B cell (primary cell): ENCODE measurements at regions not wholly inside any gene's neighbourhood (a gene's known extent, or its start where the extent isn't known, plus 50 kb on each side); places are given as distances from the start of the nearest gene placed in this dataset.

Experiments used
- ATAC-seq: fragments of 200-7000 bp; cut with Tn5 transposase; one replicate; pipeline ENCODE4 v1.10.0; 2021; ENCODE audit warnings: low read depth, mild to moderate bottlenecking, moderate number of reproducible peaks, moderate library complexity
- CTCF ChIA-PET: fragments of 350-600 bp; sonication (Branson Sonifier 250); formaldehyde crosslinking; loops from one replicate; lab custom pipeline; 2021; ENCODE audit warnings: antibody characterized with exemption, inconsistent platforms; lab: Charles Lee
- POLR2A ChIA-PET: fragments of 350-600 bp; sonication (Branson Sonifier 250); formaldehyde crosslinking; loops from one replicate; lab custom pipeline; 2021; ENCODE audit warnings: antibody characterized with exemption; lab: Charles Lee
- DNase-seq: peaks from one replicate; pipeline ENCODE4 v3.0.0; 2013
- H2AFZ ChIP-seq: 2 replicates; pipeline ENCODE4 v1.6.1; 2012; ENCODE audit warnings: mild to moderate bottlenecking, low read depth, low read length; ENCODE audit not compliant: insufficient read depth, poor library complexity, severe bottlenecking
- H3K27ac ChIP-seq, 2 donors: 1 replicate in 1 of 2; 2 replicates in 1 of 2; pipeline ENCODE4 v1.5.1; 2012 to 2013; ENCODE audit warnings: low read length in 2 of 2, mild to moderate bottlenecking in 2 of 2, moderate library complexity in 1 of 2
- H3K27me3 ChIP-seq, 4 experiments: fragments of 200-600 bp in 1 of 4; sonication (generic) in 1 of 4; replicated peaks in 1 of 4; 1 replicate in 2 of 4; 2 replicates in 2 of 4; pipeline versions ENCODE4 v1.6.1 to v1.7.0; 2013 to 2016; ENCODE audit warnings: low read length in 3 of 4, mild to moderate bottlenecking in 2 of 4, mixed read lengths in 1 of 4, moderate library complexity in 1 of 4; ENCODE audit not compliant: insufficient read depth in 4 of 4, control insufficient read depth in 3 of 4; ENCODE audit errors: control extremely low read depth in 1 of 4
- H3K36me3 ChIP-seq, 2 experiments: replicated peaks in 1 of 2; 1 replicate in 1 of 2; 2 replicates in 1 of 2; pipeline versions ENCODE4 v1.6.1 to v1.7.1; 2013; ENCODE audit warnings: low read length in 1 of 2; ENCODE audit not compliant: insufficient read depth in 2 of 2, control insufficient read depth in 1 of 2; ENCODE audit errors: control extremely low read depth in 1 of 2, extremely low read depth in 1 of 2
- H3K4me1 ChIP-seq, 2 donors: fragments of 200-600 bp in 1 of 2; sonication (generic) in 1 of 2; 1 replicate in 1 of 2; 2 replicates in 1 of 2; pipeline versions ENCODE4 v1.5.1 to v1.6.1; 2013 to 2017; ENCODE audit warnings: low read length in 2 of 2; ENCODE audit not compliant: control insufficient read depth in 2 of 2, insufficient read depth in 2 of 2
- H3K4me2 ChIP-seq: replicated peaks from 2 replicates; pipeline ENCODE3; 2012; ENCODE audit warnings: mild to moderate bottlenecking, low read depth, low read length; ENCODE audit not compliant: poor library complexity, severe bottlenecking
- H3K4me3 ChIP-seq, 5 experiments: fragments of 200-600 bp in 1 of 5; sonication (generic) in 1 of 5; 1 replicate in 3 of 5; 2 replicates in 2 of 5; pipeline versions ENCODE4 v1.5.1 to v1.7.0; 2011 to 2016; ENCODE audit warnings: low read length in 4 of 5, mild to moderate bottlenecking in 4 of 5, low read depth in 2 of 5, control low read depth in 1 of 5, moderate library complexity in 1 of 5; ENCODE audit not compliant: insufficient read depth in 1 of 5; ENCODE audit errors: control extremely low read depth in 1 of 5, extremely low read depth in 1 of 5
- H3K79me2 ChIP-seq: fragments of 200-600 bp; sonication (generic); one replicate; pipeline ENCODE4 v1.6.0; 2016; ENCODE audit warnings: low read length; ENCODE audit not compliant: control insufficient read depth, insufficient read depth
- H3K9ac ChIP-seq: fragments of 200-600 bp; sonication (generic); 2 replicates; pipeline ENCODE4 v1.6.1; 2017; ENCODE audit warnings: mild to moderate bottlenecking, low read length, moderate library complexity
- H3K9me3 ChIP-seq, 3 donors: one replicate each; pipeline versions ENCODE4 v1.6.1 to v1.7.1; 2013; ENCODE audit warnings: low read length in 2 of 3; ENCODE audit not compliant: control insufficient read depth in 2 of 3, insufficient read depth in 1 of 3; ENCODE audit errors: control extremely low read depth in 1 of 3
- H4K20me1 ChIP-seq: 2 replicates; pipeline ENCODE4 v1.6.0; 2012; ENCODE audit warnings: mild to moderate bottlenecking, low read length; ENCODE audit not compliant: insufficient read depth, control insufficient read depth, poor library complexity, severe bottlenecking
- H3K27ac Mint-ChIP-seq: one replicate; pipeline ENCODE4 v1.8.0; 2021; ENCODE audit warnings: mixed read lengths
- H3K27me3 Mint-ChIP-seq: one replicate; pipeline ENCODE4 v1.8.0; 2021; ENCODE audit warnings: mixed read lengths
- H3K4me1 Mint-ChIP-seq: one replicate; pipeline ENCODE4 v1.8.0; 2021; ENCODE audit warnings: mixed read lengths
- H3K4me3 Mint-ChIP-seq: one replicate; pipeline ENCODE4 v1.8.0; 2021; ENCODE audit warnings: mixed read lengths
- H3K9me3 Mint-ChIP-seq: one replicate; pipeline ENCODE4 v1.8.0; 2022; ENCODE audit warnings: mixed read lengths; ENCODE audit not compliant: insufficient read depth
- CTCF ChIP-seq: fragments of 200-600 bp; IDR thresholded peaks from one replicate; pipeline ENCODE4 v1.8.0; 2022; ENCODE audit warnings: antibody characterized with exemption, mild to moderate bottlenecking
- EZH2 ChIP-seq: IDR thresholded peaks from 2 replicates; pipeline ENCODE4 v1.6.1; 2012; ENCODE audit warnings: borderline replicate concordance, low read depth, mild to moderate bottlenecking, moderate library complexity, low read length; ENCODE audit not compliant: insufficient read depth, poor library complexity, severe bottlenecking
- WGBS: methylation state at CpG from one replicate; pipeline ENCODE4 v1.1.5; 2013; ENCODE audit warnings: missing lambda C conversion rate; ENCODE audit not compliant: insufficient coverage; 5-methylcytosine and 5-hydroxymethylcytosine counted together
- intact Hi-C: fragments of 100-400 bp; cut with micrococcal nuclease; formaldehyde crosslinking; loops from one replicate; pipeline ENCODE4 v1.10.0; 2022

GRCh38 chr3:72397586-72397985 lies 450.7 kb downstream of the SHQ1 start:
- Histone ChIP-seq H3K4me3 (no peak overlapping the region), H2AFZ (no peak overlapping the region), H3K4me1 (peaks cover 8 to 20% of the 10 kb centered on the region in 2 donors), H3K9ac (no peak overlapping the region), H3K36me3 (no peaks in the 10 kb centered on the region), H3K79me2 (peaks cover 99% of the 10 kb centered on the region), H3K4me2 (no peak overlapping the region), H3K27ac (no peak overlapping the region), H4K20me1 (peaks cover 98% of the 10 kb centered on the region), H3K27me3 (no peaks in the 10 kb centered on the region), H3K9me3 (peaks cover 0 to 3% (median 0%) of the 10 kb centered on the region in 3 donors)
- ATAC-seq (no peak), DNase-seq (no peak)
- WGBS, result no CpG with 5 or more reads among the region's 2 CpGs
- POLR2A ChIA-PET, result no interaction called here
- intact Hi-C loops, result no loop called here
- peaks cover 79% of the 10 kb centered on the region for H3K4me1 Mint-ChIP-seq
- H3K27ac Mint-ChIP-seq, result no peak overlapping the region
- no peaks in the 10 kb centered on the region for H3K9me3 Mint-ChIP-seq
- TF ChIP-seq EZH2 (no peak), CTCF (no peak)
- H3K27me3 Mint-ChIP-seq, result no peaks in the 10 kb centered on the region
- no peak overlapping the region for H3K4me3 Mint-ChIP-seq
- CTCF ChIA-PET, result no interaction called here

- ATAC-seq, result no peak
- no peak overlapping the region for H3K4me3 Mint-ChIP-seq
- H3K4me1 Mint-ChIP-seq, result peaks cover 75% of the 10 kb centered on the region
- Histone ChIP-seq H3K27me3 (no peaks in the 10 kb centered on the region), H3K9ac (no peak overlapping the region), H3K4me3 (no peak overlapping the region), H3K4me1 (peaks cover 8 to 23% of the 10 kb centered on the region in 2 donors), H3K9me3 (peaks cover 0 to 3% (median 0%) of the 10 kb centered on the region in 3 donors), H3K27ac (no peak overlapping the region), H3K36me3 (no peaks in the 10 kb centered on the region), H4K20me1 (peaks cover 98% of the 10 kb centered on the region), H2AFZ (no peak overlapping the region), H3K4me2 (no peak overlapping the region), H3K79me2 (peaks cover 99% of the 10 kb centered on the region)
- no peaks in the 10 kb centered on the region for H3K27me3 Mint-ChIP-seq
- H3K27ac Mint-ChIP-seq, result no peak overlapping the region
- intact Hi-C loops, result no loop called here
- ChIA-PET CTCF (no interaction called here), POLR2A (no interaction called here)
- no peak for TF ChIP-seq CTCF
- no peak for TF ChIP-seq EZH2
- H3K9me3 Mint-ChIP-seq, result no peaks in the 10 kb centered on the region
- no peak for DNase-seq
- WGBS, result 80% methylated on average over 1 of the region's 7 CpGs
Measured at GRCh38 chr3:72396899-72397298, 451.3 kb downstream of the SHQ1 start.
